ENCODE measurements at regions not wholly inside any gene's neighbourhood (a gene's known extent, or its start where the extent isn't known, plus 50 kb on each side); places are given as distances from the start of the nearest gene placed in this dataset.

DNA sequence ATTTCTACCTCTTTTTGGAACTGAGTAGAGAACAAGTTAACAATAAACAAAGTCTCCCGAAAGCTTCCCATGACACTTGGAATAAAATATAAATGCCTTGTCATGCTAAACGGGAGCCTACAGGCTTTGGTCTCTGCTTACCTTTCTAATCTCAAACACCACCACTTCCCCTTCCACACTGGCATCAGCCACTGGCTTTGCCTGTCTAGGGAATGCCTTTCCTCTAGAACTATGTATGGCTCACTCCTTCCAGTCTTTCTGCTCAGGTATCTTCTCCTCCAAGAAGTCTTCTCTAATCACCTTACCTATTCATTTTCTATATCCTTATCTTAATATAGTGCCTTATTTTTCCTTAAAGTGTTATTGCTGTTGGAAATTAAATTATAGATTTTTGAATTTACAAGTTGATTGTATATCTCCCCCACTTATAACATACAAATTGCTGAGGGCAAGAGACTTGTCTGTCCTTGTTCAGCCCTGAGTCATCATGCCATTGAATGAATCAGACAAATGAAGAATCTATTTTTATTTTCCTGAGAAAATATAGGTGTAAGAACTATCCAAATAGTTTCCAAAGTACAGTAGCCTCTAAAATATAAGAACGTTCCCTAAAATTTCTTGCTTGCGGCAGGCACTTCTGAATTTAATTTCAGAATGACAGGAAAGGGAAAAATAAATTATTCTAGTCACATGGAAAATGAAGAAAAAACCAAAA, 119.2 kb downstream of the TM2D1 start:
- no peak for TF ChIP-seq EZH2 (IDR thresholded peaks at IDR 0.05)
- TF ChIP-seq, protein P1, sequence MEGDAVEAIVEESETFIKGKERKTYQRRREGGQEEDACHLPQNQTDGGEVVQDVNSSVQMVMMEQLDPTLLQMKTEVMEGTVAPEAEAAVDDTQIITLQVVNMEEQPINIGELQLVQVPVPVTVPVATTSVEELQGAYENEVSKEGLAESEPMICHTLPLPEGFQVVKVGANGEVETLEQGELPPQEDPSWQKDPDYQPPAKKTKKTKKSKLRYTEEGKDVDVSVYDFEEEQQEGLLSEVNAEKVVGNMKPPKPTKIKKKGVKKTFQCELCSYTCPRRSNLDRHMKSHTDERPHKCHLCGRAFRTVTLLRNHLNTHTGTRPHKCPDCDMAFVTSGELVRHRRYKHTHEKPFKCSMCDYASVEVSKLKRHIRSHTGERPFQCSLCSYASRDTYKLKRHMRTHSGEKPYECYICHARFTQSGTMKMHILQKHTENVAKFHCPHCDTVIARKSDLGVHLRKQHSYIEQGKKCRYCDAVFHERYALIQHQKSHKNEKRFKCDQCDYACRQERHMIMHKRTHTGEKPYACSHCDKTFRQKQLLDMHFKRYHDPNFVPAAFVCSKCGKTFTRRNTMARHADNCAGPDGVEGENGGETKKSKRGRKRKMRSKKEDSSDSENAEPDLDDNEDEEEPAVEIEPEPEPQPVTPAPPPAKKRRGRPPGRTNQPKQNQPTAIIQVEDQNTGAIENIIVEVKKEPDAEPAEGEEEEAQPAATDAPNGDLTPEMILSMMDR (IDR thresholded peaks at IDR 0.05) = no peak
- no peak for TF ChIP-seq EZH2phosphoT487 (IDR thresholded peaks at IDR 0.05)

All from neural progenitor cell (in vitro differentiated cells).